ENCODE measurements at regions not wholly inside any gene's neighbourhood (a gene's known extent, or its start where the extent isn't known, plus 50 kb on each side); places are given as distances from the start of the nearest gene placed in this dataset.

DNA sequence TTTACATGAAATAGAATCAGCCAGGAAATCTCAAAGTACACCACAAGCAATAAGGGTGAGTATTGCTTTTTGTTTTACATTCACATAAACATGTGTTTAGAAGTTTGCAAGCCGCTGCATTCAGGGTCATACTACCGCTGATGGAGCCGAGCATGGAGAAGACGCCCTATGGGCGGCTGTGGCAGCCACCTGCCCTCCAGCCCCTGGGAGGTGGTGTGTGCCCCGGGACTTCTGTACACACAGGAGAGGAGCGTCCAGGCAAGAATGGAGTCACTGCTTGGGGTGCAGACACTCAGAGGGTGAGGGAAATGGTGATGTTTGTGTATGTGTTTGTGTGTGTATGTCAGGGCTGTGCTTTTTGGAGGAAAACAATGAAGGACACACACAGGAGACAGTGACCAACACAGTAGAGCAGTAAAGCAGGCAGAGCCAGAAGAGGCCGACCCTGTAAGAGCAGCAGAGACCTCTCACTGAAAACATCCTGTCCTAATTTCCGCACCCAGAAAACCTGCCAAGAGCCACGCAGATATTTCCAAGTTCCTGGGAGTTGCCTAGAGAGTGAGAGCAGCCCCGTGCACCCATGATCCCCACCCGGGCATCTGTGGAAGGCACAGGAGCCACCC, 108.1 kb upstream of the GJB6 start:
- H3K4me1 ChIP-seq, result no peaks in the 10 kb centered on the region
- no peaks in the 10 kb centered on the region for H3K36me3 ChIP-seq
- H3K27me3 ChIP-seq, result no peaks in the 10 kb centered on the region
- no peak overlapping the region for H3K4me3 ChIP-seq
- intact Hi-C loops (cut with DNase I; ENCODE audit: low total_unique reads), result no loop called here
- TF ChIP-seq, protein P1, sequence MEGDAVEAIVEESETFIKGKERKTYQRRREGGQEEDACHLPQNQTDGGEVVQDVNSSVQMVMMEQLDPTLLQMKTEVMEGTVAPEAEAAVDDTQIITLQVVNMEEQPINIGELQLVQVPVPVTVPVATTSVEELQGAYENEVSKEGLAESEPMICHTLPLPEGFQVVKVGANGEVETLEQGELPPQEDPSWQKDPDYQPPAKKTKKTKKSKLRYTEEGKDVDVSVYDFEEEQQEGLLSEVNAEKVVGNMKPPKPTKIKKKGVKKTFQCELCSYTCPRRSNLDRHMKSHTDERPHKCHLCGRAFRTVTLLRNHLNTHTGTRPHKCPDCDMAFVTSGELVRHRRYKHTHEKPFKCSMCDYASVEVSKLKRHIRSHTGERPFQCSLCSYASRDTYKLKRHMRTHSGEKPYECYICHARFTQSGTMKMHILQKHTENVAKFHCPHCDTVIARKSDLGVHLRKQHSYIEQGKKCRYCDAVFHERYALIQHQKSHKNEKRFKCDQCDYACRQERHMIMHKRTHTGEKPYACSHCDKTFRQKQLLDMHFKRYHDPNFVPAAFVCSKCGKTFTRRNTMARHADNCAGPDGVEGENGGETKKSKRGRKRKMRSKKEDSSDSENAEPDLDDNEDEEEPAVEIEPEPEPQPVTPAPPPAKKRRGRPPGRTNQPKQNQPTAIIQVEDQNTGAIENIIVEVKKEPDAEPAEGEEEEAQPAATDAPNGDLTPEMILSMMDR (IDR thresholded peaks at IDR 0.05), result no peak
- no peak for TF ChIP-seq POLR2A (IDR thresholded peaks at IDR 0.05)
- no peaks in the 10 kb centered on the region for H3K9me3 ChIP-seq
- no peak for DNase-seq
- no peak overlapping the region for H3K27ac ChIP-seq

DNA sequence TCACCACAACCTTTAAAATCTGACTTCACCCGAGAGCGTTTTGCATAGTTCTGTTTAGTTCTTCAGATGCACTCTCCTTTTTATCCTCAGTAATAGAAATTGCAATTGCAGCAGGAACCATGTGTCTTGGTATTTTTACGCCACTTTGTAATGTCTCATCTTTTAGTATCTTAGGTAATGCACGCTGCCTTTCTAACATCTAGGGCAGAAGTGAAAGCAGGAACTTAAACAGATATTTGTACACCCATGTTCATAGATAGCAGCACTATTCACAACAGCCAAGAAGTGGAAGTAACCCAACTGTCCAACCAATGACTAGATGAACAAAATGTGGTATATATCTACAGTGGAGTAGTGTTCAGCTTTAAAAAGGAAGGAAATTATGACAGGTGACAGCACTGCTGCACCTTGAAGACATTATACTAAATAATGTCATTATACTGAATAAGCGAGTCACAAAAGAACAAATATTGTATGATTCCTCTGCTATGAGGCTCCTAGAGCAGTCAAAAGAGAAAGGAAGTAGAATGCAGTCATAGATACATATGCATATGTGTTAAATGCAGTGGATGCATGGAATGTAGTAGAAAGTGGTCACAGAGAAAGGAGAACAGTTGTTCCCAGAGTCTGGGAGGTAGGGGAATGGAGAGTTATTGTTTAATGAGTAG, 105.9 kb upstream of the GJB6 start:
- Histone ChIP-seq H3K4me1 (no peaks in the 10 kb centered on the region), H3K27me3 (no peaks in the 10 kb centered on the region), H3K36me3 (no peaks in the 10 kb centered on the region), H3K9me3 (no peaks in the 10 kb centered on the region), H3K4me3 (no peak overlapping the region), H3K27ac (no peak overlapping the region)
- intact Hi-C loops (cut with DNase I; ENCODE audit: low total_unique reads), result no loop called here
- no peak for TF ChIP-seq POLR2A (IDR thresholded peaks at IDR 0.05)
- TF ChIP-seq, protein P1 (IDR thresholded peaks at IDR 0.05), result no peak
- DNase-seq, result no peak

DNA sequence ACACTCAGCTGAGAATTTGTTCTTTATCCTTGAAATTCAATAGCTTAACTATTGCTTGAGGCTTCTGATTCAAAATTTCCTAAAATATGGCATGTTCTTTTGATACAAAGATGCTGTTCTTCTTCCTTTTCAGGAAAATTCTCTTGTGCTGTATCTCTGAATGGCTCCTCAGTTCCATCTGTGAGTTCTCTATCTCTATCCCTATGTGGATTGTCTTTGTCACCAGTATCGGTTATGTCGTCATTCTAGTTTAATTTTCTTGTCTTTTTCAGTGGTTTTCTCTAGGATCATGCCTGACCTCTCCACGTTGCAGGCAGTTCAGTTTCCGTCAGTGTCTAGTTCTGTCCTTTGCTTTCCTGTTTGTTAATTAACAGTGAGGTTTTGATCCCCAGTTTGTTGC, 104.6 kb upstream of the GJB6 start:
- no peaks in the 10 kb centered on the region for H3K36me3 ChIP-seq
- no peaks in the 10 kb centered on the region for H3K4me1 ChIP-seq
- no peak overlapping the region for H3K27ac ChIP-seq
- H3K4me3 ChIP-seq, result no peak overlapping the region
- TF ChIP-seq, protein P1 (IDR thresholded peaks at IDR 0.05), result no peak
- no peak for TF ChIP-seq POLR2A (IDR thresholded peaks at IDR 0.05)
- H3K9me3 ChIP-seq, result no peaks in the 10 kb centered on the region
- no peak for DNase-seq
- intact Hi-C loops (cut with DNase I; ENCODE audit: low total_unique reads), result no loop called here
- H3K27me3 ChIP-seq, result no peaks in the 10 kb centered on the region

DNA sequence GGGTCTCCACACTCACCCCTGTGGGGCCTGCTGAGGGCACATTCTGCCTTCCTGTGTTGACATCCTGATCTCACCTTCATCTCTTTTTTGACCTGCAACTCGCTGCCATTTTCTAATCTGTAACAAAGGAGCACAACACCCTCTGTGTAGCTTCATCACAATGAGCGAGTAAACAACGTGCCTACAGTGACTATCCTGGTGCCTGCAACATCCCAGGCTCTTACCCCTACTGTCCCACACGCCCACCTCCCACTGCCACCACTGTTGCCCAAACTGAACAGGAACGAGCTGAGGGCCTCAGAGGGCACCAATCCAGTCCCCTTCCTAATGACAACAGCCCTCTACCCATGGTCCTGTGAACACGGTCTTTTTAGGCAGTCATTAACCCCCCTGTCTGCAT, 102.2 kb upstream of the GJB6 start:
- H3K4me1 ChIP-seq, result no peaks in the 10 kb centered on the region
- no peak overlapping the region for H3K27ac ChIP-seq
- intact Hi-C loops (cut with DNase I; ENCODE audit: low total_unique reads), result no loop called here
- no peaks in the 10 kb centered on the region for H3K9me3 ChIP-seq
- TF ChIP-seq, protein P1 (IDR thresholded peaks at IDR 0.05), result no peak
- no peak for TF ChIP-seq POLR2A (IDR thresholded peaks at IDR 0.05)
- H3K4me3 ChIP-seq, result no peak overlapping the region
- H3K36me3 ChIP-seq, result no peaks in the 10 kb centered on the region
- no peaks in the 10 kb centered on the region for H3K27me3 ChIP-seq
- DNase-seq, result no peak

DNA sequence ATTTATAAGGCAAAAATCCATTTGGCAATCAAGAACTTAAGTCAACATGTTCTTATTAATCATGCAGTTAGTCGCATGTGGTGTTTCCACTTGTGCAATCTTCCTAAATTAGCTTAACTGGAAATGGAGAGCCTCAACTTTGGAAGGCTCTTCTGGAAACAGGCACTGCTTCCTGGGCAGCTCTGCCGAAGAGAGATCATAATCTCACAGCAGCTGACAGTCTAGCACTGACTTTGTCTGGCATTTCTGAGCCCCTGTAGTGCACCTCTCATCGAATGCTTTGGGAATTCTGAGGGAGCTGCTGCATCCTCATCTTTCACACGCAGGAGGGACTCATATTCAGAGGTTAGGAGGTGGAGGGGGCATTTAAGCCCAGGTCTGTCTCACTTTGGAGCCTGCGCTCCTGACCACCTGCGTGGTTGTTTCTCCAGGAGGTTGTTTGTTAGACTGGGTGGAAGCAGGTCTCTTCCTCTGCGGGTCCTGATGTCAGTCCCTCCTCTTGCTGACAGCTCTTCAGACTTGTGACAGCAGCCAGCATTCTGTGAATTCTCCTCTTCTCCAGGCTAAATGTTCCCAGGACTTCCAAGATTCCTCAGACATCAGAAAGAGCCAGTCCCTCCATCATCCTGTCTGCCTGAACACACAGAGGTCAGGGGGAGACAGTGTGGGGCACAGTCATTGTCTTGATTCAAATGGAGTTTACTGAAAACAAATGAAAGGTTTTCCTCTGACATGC, 100.4 kb upstream of the GJB6 start:
- no peaks in the 10 kb centered on the region for H3K9me3 ChIP-seq
- TF ChIP-seq, protein P1 (IDR thresholded peaks at IDR 0.05), result no peak
- no peak for TF ChIP-seq POLR2A (IDR thresholded peaks at IDR 0.05)
- DNase-seq, result no peak
- H3K27ac ChIP-seq, result no peak overlapping the region
- H3K27me3 ChIP-seq, result no peaks in the 10 kb centered on the region
- intact Hi-C loops (cut with DNase I; ENCODE audit: low total_unique reads), result no loop called here
- no peaks in the 10 kb centered on the region for H3K4me1 ChIP-seq
- H3K36me3 ChIP-seq, result no peaks in the 10 kb centered on the region
- H3K4me3 ChIP-seq, result no peak overlapping the region

All from uterus (tissue), 3 donors.